GM23338 (cell line): ENCODE measurements at regions not wholly inside any gene's neighbourhood (a gene's known extent, or its start where the extent isn't known, plus 50 kb on each side); places are given as distances from the start of the nearest gene placed in this dataset.
A peak's percentile ranks its signal among the peaks of the same experiment; 100 is the strongest.

ENCODE experiments used
- ATAC-seq: fragments of 200-7000 bp; cut with Tn5 transposase; 3 replicates; pipeline ENCODE4 v1.9.1; 2020
- DNase-seq: peaks from one replicate; pipeline ENCODE4 v3.0.0-alpha.2; 2015; ENCODE audit warnings: low spot score
- H2AFZ ChIP-seq: fragments of 200-600 bp; sonication (generic); 2 replicates; pipeline ENCODE4 v1.8.0; 2016; ENCODE audit warnings: antibody characterized with exemption, mild to moderate bottlenecking, moderate library complexity
- H3F3A ChIP-seq: fragments of 200-600 bp; sonication (generic); replicated peaks from 2 replicates; pipeline ENCODE4 v1.8.0; 2017; ENCODE audit warnings: antibody characterized with exemption, mixed run types, low read depth
- H3K27ac ChIP-seq: fragments of 200-600 bp; sonication (generic); 2 replicates; pipeline ENCODE4 v1.6.1; 2016; ENCODE audit warnings: low read depth
- H3K27me3 ChIP-seq: fragments of 200-600 bp; sonication (generic); 2 replicates; pipeline ENCODE4 v1.8.0; 2016; ENCODE audit warnings: mild to moderate bottlenecking, mixed run types, moderate library complexity; ENCODE audit not compliant: insufficient read depth
- H3K36me3 ChIP-seq: fragments of 200-600 bp; sonication (generic); 2 replicates; pipeline ENCODE4 v1.8.0; 2016; ENCODE audit warnings: mild to moderate bottlenecking; ENCODE audit not compliant: insufficient read depth
- H3K4me1 ChIP-seq: fragments of 200-600 bp; sonication (generic); 2 replicates; pipeline ENCODE4 v1.8.0; 2016; ENCODE audit warnings: mild to moderate bottlenecking, moderate library complexity; ENCODE audit not compliant: insufficient read depth
- H3K4me2 ChIP-seq: fragments of 200-600 bp; sonication (generic); 2 replicates; pipeline ENCODE4 v1.7.1; 2017; ENCODE audit warnings: mixed run types
- H3K4me3 ChIP-seq: fragments of 200-600 bp; sonication (generic); 2 replicates; pipeline ENCODE4 v1.6.1; 2016; ENCODE audit warnings: mixed run types
- H3K79me2 ChIP-seq: fragments of 200-600 bp; sonication (generic); replicated peaks from 2 replicates; pipeline ENCODE4 v1.8.0; 2017; ENCODE audit warnings: mild to moderate bottlenecking; ENCODE audit not compliant: insufficient read depth
- H3K9me2 ChIP-seq: fragments of 200-600 bp; sonication (generic); 2 replicates; pipeline ENCODE4 v1.8.0; 2017; ENCODE audit not compliant: insufficient read depth
- H4K20me1 ChIP-seq: fragments of 200-600 bp; sonication (generic); replicated peaks from 2 replicates; pipeline ENCODE4 v1.8.0; 2017; ENCODE audit warnings: mild to moderate bottlenecking; ENCODE audit not compliant: insufficient read depth
- H3K27ac Mint-ChIP-seq: 2 replicates; pipeline ENCODE4 v1.8.0; 2020; ENCODE audit warnings: inconsistent platforms, mild to moderate bottlenecking, moderate library complexity, mixed read lengths
- H3K27me3 Mint-ChIP-seq: 3 replicates; pipeline ENCODE4 v1.8.0; 2022; ENCODE audit warnings: low read depth, mild to moderate bottlenecking, moderate library complexity, mixed read lengths, inconsistent platforms; ENCODE audit not compliant: insufficient read depth, poor library complexity
- H3K36me3 Mint-ChIP-seq: 3 replicates; pipeline ENCODE4 v1.8.0; 2021; ENCODE audit warnings: low read depth, mild to moderate bottlenecking, inconsistent platforms, moderate library complexity, mixed read lengths
- H3K4me1 Mint-ChIP-seq: 3 replicates; pipeline ENCODE4 v1.8.0; 2020; ENCODE audit warnings: mild to moderate bottlenecking, inconsistent platforms, mixed read lengths
- H3K4me3 Mint-ChIP-seq: 3 replicates; pipeline ENCODE4 v1.8.0; 2021; ENCODE audit warnings: moderate library complexity, mild to moderate bottlenecking, inconsistent platforms, mixed read lengths
- H3K9me3 Mint-ChIP-seq: 3 replicates; pipeline ENCODE4 v1.8.0; 2020; ENCODE audit warnings: moderate library complexity, mild to moderate bottlenecking, inconsistent platforms, mixed read lengths
- CREB1 ChIP-seq: fragments of 250-450 bp; sonication (Bioruptor Pico); IDR thresholded peaks from 2 replicates; pipeline ENCODE4 v1.5.0; 2020; ENCODE audit warnings: low read depth, mild to moderate bottlenecking, moderate library complexity
- EZH2 ChIP-seq: fragments of 200-600 bp; sonication (generic); IDR thresholded peaks from one replicate; pipeline ENCODE4 v1.8.0; 2017; ENCODE audit warnings: antibody characterized with exemption, mild to moderate bottlenecking, low read depth; ENCODE audit not compliant: unreplicated experiment
- EZH2phosphoT487 ChIP-seq: fragments of 200-600 bp; sonication (generic); IDR thresholded peaks from one replicate; pipeline ENCODE4 v1.8.1; 2018; ENCODE audit warnings: antibody characterized with exemption; ENCODE audit not compliant: unreplicated experiment
- JUNB ChIP-seq: IDR thresholded peaks from one replicate; pipeline ENCODE4 v1.6.1; 2016; ENCODE audit warnings: antibody characterized with exemption; ENCODE audit not compliant: unreplicated experiment
- NANOG ChIP-seq: IDR thresholded peaks from 2 replicates; pipeline ENCODE4 v1.6.1; 2016; ENCODE audit warnings: antibody characterized with exemption, borderline replicate concordance
- POLR2AphosphoS5 ChIP-seq: IDR thresholded peaks from 2 replicates; pipeline ENCODE4 v1.6.1; 2016; ENCODE audit warnings: antibody characterized with exemption, low read depth
- STAT1 ChIP-seq: IDR thresholded peaks from one replicate; pipeline ENCODE4 v1.6.1; 2016; ENCODE audit warnings: antibody characterized with exemption; ENCODE audit not compliant: unreplicated experiment
- ZNF114 ChIP-seq: fragments of 250-450 bp; sonication (Bioruptor Pico); IDR thresholded peaks from 2 replicates; pipeline ENCODE4 v1.5.0; 2020; ENCODE audit warnings: mild to moderate bottlenecking, moderate library complexity
- TF ChIP-seq, protein P1 (sequence below): fragments of 250-450 bp; sonication (Bioruptor Pico); IDR thresholded peaks from 2 replicates; pipeline ENCODE4 v1.5.0; 2020; ENCODE audit warnings: mild to moderate bottlenecking, moderate library complexity
- TF ChIP-seq, protein P2 (sequence below): IDR thresholded peaks from one replicate; pipeline ENCODE4 v1.6.1; 2018; ENCODE audit warnings: antibody characterized with exemption; ENCODE audit not compliant: unreplicated experiment
- TF ChIP-seq, protein P3 (sequence below): IDR thresholded peaks from 2 replicates; pipeline ENCODE4 v1.6.1; 2016; ENCODE audit warnings: antibody characterized with exemption

- DNase-seq (peak; percentile 8), ATAC-seq (no peak)
- no peak for TF ChIP-seq ZNF114 (CRISPR knock-in tag)
- TF ChIP-seq, protein P1, sequence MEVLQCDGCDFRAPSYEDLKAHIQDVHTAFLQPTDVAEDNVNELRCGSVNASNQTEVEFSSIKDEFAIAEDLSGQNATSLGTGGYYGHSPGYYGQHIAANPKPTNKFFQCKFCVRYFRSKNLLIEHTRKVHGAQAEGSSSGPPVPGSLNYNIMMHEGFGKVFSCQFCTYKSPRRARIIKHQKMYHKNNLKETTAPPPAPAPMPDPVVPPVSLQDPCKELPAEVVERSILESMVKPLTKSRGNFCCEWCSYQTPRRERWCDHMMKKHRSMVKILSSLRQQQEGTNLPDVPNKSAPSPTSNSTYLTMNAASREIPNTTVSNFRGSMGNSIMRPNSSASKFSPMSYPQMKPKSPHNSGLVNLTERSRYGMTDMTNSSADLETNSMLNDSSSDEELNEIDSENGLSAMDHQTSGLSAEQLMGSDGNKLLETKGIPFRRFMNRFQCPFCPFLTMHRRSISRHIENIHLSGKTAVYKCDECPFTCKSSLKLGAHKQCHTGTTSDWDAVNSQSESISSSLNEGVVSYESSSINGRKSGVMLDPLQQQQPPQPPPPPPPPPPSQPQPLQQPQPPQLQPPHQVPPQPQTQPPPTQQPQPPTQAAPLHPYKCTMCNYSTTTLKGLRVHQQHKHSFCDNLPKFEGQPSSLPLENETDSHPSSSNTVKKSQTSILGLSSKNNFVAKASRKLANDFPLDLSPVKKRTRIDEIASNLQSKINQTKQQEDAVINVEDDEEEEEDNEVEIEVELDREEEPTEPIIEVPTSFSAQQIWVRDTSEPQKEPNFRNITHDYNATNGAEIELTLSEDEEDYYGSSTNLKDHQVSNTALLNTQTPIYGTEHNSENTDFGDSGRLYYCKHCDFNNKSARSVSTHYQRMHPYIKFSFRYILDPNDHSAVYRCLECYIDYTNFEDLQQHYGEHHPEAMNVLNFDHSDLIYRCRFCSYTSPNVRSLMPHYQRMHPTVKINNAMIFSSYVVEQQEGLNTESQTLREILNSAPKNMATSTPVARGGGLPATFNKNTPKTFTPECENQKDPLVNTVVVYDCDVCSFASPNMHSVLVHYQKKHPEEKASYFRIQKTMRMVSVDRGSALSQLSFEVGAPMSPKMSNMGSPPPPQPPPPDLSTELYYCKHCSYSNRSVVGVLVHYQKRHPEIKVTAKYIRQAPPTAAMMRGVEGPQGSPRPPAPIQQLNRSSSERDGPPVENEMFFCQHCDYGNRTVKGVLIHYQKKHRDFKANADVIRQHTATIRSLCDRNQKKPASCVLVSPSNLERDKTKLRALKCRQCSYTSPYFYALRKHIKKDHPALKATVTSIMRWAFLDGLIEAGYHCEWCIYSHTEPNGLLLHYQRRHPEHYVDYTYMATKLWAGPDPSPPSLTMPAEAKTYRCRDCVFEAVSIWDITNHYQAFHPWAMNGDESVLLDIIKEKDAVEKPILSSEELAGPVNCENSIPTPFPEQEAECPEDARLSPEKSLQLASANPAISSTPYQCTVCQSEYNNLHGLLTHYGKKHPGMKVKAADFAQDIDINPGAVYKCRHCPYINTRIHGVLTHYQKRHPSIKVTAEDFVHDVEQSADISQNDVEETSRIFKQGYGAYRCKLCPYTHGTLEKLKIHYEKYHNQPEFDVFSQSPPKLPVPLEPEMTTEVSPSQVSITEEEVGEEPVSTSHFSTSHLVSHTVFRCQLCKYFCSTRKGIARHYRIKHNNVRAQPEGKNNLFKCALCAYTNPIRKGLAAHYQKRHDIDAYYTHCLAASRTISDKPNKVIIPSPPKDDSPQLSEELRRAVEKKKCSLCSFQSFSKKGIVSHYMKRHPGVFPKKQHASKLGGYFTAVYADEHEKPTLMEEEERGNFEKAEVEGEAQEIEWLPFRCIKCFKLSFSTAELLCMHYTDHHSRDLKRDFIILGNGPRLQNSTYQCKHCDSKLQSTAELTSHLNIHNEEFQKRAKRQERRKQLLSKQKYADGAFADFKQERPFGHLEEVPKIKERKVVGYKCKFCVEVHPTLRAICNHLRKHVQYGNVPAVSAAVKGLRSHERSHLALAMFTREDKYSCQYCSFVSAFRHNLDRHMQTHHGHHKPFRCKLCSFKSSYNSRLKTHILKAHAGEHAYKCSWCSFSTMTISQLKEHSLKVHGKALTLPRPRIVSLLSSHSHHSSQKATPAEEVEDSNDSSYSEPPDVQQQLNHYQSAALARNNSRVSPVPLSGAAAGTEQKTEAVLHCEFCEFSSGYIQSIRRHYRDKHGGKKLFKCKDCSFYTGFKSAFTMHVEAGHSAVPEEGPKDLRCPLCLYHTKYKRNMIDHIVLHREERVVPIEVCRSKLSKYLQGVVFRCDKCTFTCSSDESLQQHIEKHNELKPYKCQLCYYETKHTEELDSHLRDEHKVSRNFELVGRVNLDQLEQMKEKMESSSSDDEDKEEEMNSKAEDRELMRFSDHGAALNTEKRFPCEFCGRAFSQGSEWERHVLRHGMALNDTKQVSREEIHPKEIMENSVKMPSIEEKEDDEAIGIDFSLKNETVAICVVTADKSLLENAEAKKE: no peak
- TF ChIP-seq, protein P2, sequence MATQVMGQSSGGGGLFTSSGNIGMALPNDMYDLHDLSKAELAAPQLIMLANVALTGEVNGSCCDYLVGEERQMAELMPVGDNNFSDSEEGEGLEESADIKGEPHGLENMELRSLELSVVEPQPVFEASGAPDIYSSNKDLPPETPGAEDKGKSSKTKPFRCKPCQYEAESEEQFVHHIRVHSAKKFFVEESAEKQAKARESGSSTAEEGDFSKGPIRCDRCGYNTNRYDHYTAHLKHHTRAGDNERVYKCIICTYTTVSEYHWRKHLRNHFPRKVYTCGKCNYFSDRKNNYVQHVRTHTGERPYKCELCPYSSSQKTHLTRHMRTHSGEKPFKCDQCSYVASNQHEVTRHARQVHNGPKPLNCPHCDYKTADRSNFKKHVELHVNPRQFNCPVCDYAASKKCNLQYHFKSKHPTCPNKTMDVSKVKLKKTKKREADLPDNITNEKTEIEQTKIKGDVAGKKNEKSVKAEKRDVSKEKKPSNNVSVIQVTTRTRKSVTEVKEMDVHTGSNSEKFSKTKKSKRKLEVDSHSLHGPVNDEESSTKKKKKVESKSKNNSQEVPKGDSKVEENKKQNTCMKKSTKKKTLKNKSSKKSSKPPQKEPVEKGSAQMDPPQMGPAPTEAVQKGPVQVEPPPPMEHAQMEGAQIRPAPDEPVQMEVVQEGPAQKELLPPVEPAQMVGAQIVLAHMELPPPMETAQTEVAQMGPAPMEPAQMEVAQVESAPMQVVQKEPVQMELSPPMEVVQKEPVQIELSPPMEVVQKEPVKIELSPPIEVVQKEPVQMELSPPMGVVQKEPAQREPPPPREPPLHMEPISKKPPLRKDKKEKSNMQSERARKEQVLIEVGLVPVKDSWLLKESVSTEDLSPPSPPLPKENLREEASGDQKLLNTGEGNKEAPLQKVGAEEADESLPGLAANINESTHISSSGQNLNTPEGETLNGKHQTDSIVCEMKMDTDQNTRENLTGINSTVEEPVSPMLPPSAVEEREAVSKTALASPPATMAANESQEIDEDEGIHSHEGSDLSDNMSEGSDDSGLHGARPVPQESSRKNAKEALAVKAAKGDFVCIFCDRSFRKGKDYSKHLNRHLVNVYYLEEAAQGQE: no peak
- TF ChIP-seq, protein P3, sequence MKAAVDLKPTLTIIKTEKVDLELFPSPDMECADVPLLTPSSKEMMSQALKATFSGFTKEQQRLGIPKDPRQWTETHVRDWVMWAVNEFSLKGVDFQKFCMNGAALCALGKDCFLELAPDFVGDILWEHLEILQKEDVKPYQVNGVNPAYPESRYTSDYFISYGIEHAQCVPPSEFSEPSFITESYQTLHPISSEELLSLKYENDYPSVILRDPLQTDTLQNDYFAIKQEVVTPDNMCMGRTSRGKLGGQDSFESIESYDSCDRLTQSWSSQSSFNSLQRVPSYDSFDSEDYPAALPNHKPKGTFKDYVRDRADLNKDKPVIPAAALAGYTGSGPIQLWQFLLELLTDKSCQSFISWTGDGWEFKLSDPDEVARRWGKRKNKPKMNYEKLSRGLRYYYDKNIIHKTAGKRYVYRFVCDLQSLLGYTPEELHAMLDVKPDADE: no peak
- no peak for TF ChIP-seq EZH2
- no peak for TF ChIP-seq NANOG
- TF ChIP-seq EZH2phosphoT487: no peak
- TF ChIP-seq CREB1 (CRISPR knock-in tag): no peak
- no peak for TF ChIP-seq POLR2AphosphoS5
- TF ChIP-seq JUNB: no peak
- TF ChIP-seq STAT1: no peak
- Histone ChIP-seq H3K9me2 (no peaks in the 10 kb centered on the region), H3K4me1 (no peaks in the 10 kb centered on the region), H3K4me2 (no peak overlapping the region), H4K20me1 (no peaks in the 10 kb centered on the region), H3K36me3 (no peaks in the 10 kb centered on the region), H3K4me3 (no peak overlapping the region), H3K27me3 (no peaks in the 10 kb centered on the region), H3K79me2 (no peaks in the 10 kb centered on the region), H3K27ac (no peak overlapping the region), H2AFZ (peak overlapping the region; percentile 19; the same call in 1 of the 2 replicates), H3F3A (no peaks in the 10 kb centered on the region)
- H3K4me3 Mint-ChIP-seq: no peak overlapping the region
- peaks cover 5% of the 10 kb centered on the region; the same call in 2 of the 3 replicates for H3K36me3 Mint-ChIP-seq
- H3K27ac Mint-ChIP-seq: no peak overlapping the region
- peaks cover 2% of the 10 kb centered on the region for H3K27me3 Mint-ChIP-seq
- H3K4me1 Mint-ChIP-seq: no peaks in the 10 kb centered on the region
- peaks cover 5% of the 10 kb centered on the region; the same call in 2 of the 3 replicates for H3K9me3 Mint-ChIP-seq
Measured at GRCh38 chr9:84397822-84398221, 57.3 kb upstream of the SLC28A3 start.
